GM18867 (cell line): ENCODE measurements at regions not wholly inside any gene's neighbourhood (a gene's known extent, or its start where the extent isn't known, plus 50 kb on each side); places are given as distances from the start of the nearest gene placed in this dataset.

Experiments used
- ATAC-seq: cut with Tn5 transposase; IDR thresholded peaks from one replicate; pipeline ENCODE4 v1.9.1; 2021; ENCODE audit warnings: mild to moderate bottlenecking, moderate library complexity; ENCODE audit not compliant: unreplicated experiment

- no peak for ATAC-seq
Measured at GRCh38 chr7:67413670-67414069, 417.0 kb downstream of the TYW1 start.

- no peak for ATAC-seq
Measured at GRCh38 chr7:67414858-67415257, 418.2 kb downstream of the TYW1 start.

- no peak for ATAC-seq
Measured at GRCh38 chr7:67422601-67423000, 426.0 kb downstream of the TYW1 start.

DNA sequence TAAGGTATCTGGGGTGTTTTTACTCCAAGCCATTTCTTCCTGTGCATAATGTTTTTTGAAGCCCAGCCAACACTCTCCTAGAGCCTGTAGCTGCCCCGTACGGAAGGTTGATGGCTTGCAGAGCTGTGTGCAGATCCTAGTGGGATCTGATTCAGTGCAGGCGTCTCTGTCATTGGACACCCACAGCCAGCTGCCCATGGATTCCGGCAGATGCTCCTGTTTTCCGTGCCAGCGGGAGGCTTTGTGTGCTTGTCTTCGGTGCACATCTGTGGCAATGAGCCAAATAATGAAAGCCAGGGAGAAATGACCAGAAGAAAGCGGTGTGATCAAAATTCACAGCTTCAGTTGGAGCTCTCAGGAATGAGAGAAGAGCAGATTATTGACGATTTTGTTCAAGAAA is 426.4 kb downstream of the TYW1 start:
- ATAC-seq: no peak

DNA sequence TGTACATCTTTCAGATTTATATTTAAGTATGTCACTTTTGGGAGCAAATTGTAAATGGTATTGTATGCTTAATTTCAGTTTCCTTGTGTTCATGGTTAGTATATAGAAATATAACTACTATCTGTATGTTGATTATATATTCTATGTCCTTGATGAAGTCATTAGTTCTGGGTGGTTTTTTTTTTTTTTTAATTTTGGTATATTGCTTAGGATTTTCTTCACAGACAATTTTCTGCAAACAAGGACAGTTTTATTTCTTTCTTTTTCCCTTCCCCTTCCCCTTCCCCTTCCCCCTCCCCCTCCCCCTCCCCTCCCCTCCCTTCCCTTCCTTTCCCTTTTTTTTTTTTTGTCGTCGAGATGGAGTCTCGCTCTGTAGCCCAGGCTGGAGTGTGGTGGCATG is 430.0 kb downstream of the TYW1 start:
- ATAC-seq: no peak

GRCh38 chr7:67429735-67430134 is 433.1 kb downstream of the TYW1 start:
- no peak for ATAC-seq

GRCh38 chr7:67432536-67433234 is 436.1 kb downstream of the TYW1 start:
- no peak for ATAC-seq

GRCh38 chr7:67435894-67436535 is 439.4 kb downstream of the TYW1 start:
- ATAC-seq: no peak

DNA sequence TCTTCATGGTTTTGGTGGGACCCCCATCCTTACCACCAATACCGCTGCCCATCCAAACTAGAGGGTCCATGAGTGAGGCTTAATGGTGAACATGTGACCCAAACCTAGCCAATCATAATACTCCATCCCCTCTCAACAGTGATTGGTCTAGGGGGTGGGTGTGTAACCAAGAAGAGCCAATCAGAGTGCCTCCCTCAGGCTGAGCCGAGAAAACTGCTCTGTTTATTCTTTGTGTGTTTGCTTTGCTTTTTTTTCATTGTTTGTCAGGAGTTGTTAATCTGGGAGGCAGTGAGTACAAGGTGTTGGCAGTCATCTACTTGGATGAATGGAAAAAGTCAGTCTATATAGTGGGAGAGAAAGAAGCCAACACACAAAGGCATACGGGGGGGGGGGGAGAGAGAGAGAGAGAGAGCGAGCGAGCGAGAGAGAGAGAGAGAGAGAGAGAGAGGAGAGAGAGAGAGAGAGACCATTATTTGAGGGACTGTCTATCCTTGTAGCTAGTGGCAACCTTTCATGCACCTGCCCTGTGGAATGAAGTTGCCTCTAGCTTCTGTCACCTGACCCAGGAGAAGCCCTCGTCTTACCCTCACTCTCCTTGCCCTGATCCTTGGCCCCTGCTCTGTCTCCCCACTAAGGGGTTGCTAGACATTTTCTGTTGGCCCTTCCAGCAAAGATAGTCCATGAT is 441.7 kb downstream of the TYW1 start:
- ATAC-seq: no peak

- no peak for ATAC-seq
Measured at GRCh38 chr7:67438913-67439505, 442.4 kb downstream of the TYW1 start.

GRCh38 chr7:67440321-67440720 is 443.7 kb downstream of the TYW1 start:
- no peak for ATAC-seq

DNA sequence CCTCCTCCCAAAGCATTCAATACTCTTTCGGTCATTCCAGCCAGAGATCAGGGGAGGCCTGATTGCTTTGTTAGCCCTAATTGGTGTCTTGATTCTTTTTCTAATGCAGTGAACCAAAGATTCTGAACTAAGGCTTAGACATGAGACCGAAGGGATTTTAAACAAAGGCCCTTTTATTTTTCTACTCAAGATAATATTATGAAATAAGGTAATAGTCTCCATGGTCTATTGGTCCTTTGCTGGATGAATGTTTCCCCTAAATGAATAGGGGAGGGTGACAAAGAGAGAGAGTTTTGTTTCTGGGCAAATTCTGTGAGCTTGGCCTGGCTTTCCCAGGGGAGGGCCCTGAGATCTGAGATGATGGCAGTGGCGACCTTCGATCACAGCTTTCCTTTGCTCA is 449.1 kb downstream of the TYW1 start:
- ATAC-seq: no peak

DNA sequence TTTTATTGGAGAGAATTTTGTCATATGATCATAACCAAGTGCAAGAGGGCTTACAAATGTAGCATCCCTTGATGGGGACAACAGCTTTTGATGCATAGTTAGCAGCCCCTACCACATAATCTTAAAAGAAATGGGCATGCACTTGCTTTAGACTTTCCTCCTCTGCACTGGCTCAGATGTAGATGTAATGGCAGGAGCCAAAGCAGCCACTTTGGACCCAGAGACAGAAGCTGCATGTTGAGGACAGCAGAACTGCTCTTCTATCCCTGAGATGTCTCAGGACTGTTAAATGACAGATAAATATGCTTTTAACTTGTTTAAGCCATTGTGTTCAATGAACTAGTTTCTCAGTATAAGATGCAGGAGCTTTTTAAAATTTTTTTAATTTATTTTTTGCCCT is 450.7 kb downstream of the TYW1 start:
- no peak for ATAC-seq

- no peak for ATAC-seq
Measured at GRCh38 chr7:67448271-67448670, 451.6 kb downstream of the TYW1 start.

DNA sequence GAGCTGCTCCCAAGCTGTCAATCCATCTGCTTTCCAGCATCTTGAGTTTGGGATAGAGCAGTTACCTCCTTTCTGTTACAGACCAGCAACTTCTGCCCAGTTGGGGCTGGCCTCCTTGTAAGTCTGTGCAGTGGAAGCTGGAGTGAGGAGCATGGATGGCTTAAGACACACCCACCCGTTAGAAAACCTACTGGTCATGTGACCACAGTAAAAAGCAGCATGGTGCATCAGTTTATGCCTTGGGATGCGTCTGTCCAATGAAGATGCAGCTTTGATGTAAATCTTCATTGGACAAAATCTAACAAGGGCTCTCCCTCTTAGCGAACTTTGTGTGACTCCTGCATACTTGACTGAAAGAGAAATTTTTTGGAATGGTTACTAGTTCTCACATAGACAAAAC is 453.5 kb downstream of the TYW1 start:
- ATAC-seq: no peak

DNA sequence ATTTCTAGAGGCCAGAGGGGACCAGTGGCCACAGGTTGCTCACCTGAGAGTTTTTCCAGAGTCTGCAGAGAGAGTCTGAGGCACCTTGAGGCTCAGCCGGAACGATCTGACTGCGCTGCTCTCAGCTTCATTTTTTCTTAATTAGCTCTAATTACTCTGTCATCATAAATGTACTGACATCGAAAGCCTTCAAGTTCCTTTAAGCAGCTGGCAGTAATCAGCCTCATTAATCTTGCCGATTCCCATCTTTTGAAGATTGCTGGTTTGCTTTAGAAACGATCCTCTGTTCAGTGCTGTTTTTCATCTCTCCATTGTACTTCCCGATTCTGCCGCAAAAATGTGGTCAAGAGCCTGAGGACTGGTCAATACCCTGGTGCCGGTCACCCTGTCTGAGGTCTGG is 454.7 kb downstream of the TYW1 start:
- no peak for ATAC-seq

- ATAC-seq: no peak
Measured at GRCh38 chr7:67452516-67453026, 455.9 kb downstream of the TYW1 start.

GRCh38 chr7:67453580-67454380 is 457.1 kb downstream of the TYW1 start:
- ATAC-seq: no peak

DNA sequence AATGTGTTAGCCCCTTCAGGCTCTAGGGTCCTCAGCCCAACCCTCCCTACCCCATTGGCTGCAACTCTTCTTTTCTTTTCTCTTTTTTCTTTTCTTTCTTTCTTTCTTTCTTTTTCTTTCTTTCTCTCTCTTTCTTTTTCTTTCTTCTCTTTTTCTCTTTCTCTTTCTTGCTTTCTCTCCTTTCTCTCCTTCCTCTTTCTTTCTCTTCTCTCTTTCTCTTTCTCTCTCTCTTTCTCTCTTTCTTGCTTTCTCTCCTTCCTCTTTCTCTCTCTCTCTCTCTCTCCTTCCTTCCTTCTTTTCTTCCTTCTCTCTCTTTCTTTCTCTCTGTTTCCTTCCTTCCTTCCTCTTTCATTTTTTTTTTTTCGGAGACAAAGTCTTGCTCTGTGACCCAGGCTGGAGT is 458.9 kb downstream of the TYW1 start:
- ATAC-seq: no peak

DNA sequence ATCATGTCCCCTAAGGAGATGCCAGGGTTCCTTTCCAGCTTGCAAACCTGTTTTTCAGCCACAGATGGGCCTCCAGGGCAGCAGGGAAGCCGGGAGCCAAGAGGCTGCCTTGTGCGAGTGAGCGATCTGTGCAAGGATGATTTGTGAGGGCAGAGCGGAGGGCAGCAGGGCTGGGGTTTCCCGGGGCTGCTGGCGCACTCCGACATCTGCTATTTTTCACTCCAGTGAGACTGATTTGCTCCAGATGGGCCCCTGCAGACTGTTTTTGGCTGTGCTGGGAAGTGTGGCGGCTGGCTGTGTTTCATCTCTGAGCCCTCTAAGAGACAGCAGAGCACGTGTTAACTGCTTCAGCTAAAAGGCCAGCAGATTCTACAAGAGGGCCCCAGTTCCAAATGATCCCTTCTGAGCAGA is 466.2 kb downstream of the TYW1 start:
- no peak for ATAC-seq

DNA sequence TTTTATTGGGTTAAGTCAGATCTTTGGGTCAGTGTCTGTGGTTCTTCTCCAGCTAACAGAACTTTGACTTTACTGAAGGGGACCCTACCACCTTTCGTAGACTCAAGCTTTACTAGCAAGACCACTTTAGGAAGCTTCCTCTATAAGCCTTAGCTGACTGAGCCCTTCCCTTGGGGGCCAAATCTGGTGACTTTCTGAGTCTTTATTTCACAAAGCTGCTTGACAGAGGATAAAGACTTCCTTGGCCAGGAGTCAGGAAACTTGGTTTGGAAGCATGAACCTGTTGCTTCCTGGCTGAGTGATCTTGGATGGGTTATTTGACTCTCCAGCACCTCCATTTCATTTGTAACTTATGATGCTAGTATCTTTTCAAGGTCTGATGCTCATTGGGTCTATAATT is 466.7 kb downstream of the TYW1 start:
- ATAC-seq: no peak
